Neuronal stem cell (in vitro differentiated cells): ENCODE measurements at regions not wholly inside any gene's neighbourhood (a gene's known extent, or its start where the extent isn't known, plus 50 kb on each side); places are given as distances from the start of the nearest gene placed in this dataset.
"Not testable (repeated sequence)": the region's sequence is repeated elsewhere in the genome, so short reads cannot be mapped to it uniquely, and the experiment has no call there.

Experiments
- DNase-seq: peaks from one replicate; pipeline ENCODE4 v3.0.0-alpha.2; 2013; ENCODE audit warnings: low spot score
- H2AFZ ChIP-seq: one replicate; pipeline ENCODE4 v1.6.1; 2013; ENCODE audit warnings: mild to moderate bottlenecking, low read length, inconsistent platforms
- H2AK5ac ChIP-seq: 2 replicates; pipeline ENCODE4 v1.6.1; 2013; ENCODE audit warnings: low read depth, mild to moderate bottlenecking, inconsistent platforms, low read length, moderate library complexity, mixed read lengths
- H2BK120ac ChIP-seq: 2 replicates; pipeline ENCODE4 v1.6.1; 2013; ENCODE audit warnings: low read depth, mild to moderate bottlenecking, inconsistent platforms, low read length, moderate library complexity, mixed read lengths
- H2BK12ac ChIP-seq: one replicate; pipeline ENCODE4 v1.6.1; 2013; ENCODE audit warnings: low read length, inconsistent platforms
- H2BK15ac ChIP-seq: 2 replicates; pipeline ENCODE4 v1.6.1; 2013; ENCODE audit warnings: mild to moderate bottlenecking, low read length, inconsistent platforms, mixed read lengths
- H2BK5ac ChIP-seq: one replicate; pipeline ENCODE4 v1.6.1; 2013; ENCODE audit warnings: inconsistent platforms, mild to moderate bottlenecking, low read length, moderate library complexity
- H3K14ac ChIP-seq: one replicate; pipeline ENCODE4 v1.6.1; 2013; ENCODE audit warnings: low read length, inconsistent platforms
- H3K18ac ChIP-seq: 2 replicates; pipeline ENCODE4 v1.6.1; 2013; ENCODE audit warnings: low read length, inconsistent platforms
- H3K23ac ChIP-seq: 2 replicates; pipeline ENCODE4 v1.6.1; 2013; ENCODE audit warnings: low read depth, mild to moderate bottlenecking, mixed read lengths, low read length, inconsistent platforms; ENCODE audit not compliant: poor library complexity
- H3K27ac ChIP-seq: replicated peaks from 3 replicates; pipeline ENCODE4 v1.5.1; 2013; ENCODE audit warnings: low read length, inconsistent platforms
- H3K27me3 ChIP-seq, 3 experiments: 2 replicates each; pipeline ENCODE4 v1.6.1; 2013; ENCODE audit warnings: low read length in 3 of 3, mild to moderate bottlenecking in 2 of 3, inconsistent platforms in 1 of 3, low read depth in 1 of 3, mixed read lengths in 1 of 3, moderate library complexity in 1 of 3; ENCODE audit not compliant: control insufficient read depth in 3 of 3, insufficient read depth in 3 of 3
- H3K36me3 ChIP-seq, 2 donors: replicated peaks in 1 of 2; 2 replicates each; pipeline ENCODE4 v1.6.1; 2013; ENCODE audit warnings: low read length in 2 of 2; ENCODE audit not compliant: control insufficient read depth in 2 of 2, insufficient read depth in 2 of 2
- H3K4ac ChIP-seq: 2 replicates; pipeline ENCODE4 v1.6.1; 2013; ENCODE audit warnings: inconsistent platforms, mild to moderate bottlenecking, low read length, moderate library complexity
- H3K4me1 ChIP-seq, 2 donors: 1 replicate in 1 of 2; 2 replicates in 1 of 2; pipeline ENCODE4 v1.6.1; 2013; ENCODE audit warnings: low read length in 2 of 2, low read depth in 1 of 2; ENCODE audit not compliant: control insufficient read depth in 2 of 2, insufficient read depth in 1 of 2
- H3K4me2 ChIP-seq: one replicate; pipeline ENCODE4 v1.6.1; 2013; ENCODE audit warnings: mild to moderate bottlenecking, low read length, inconsistent platforms; ENCODE audit not compliant: insufficient read depth, poor library complexity, severe bottlenecking
- H3K4me3 ChIP-seq, 2 donors: 2 replicates each; pipeline ENCODE4 v1.5.1; 2013; ENCODE audit warnings: low read length in 2 of 2, mild to moderate bottlenecking in 2 of 2, inconsistent platforms in 1 of 2, moderate library complexity in 1 of 2
- H3K79me1 ChIP-seq: one replicate; pipeline ENCODE4 v1.6.1; 2013; ENCODE audit warnings: low read depth, mild to moderate bottlenecking, inconsistent platforms, low read length, moderate library complexity
- H3K9ac ChIP-seq: one replicate; pipeline ENCODE4 v1.6.1; 2013; ENCODE audit warnings: mild to moderate bottlenecking, low read depth, low read length, inconsistent platforms; ENCODE audit not compliant: poor library complexity
- H3K9me3 ChIP-seq, 2 donors: replicated peaks in 1 of 2; 2 replicates each; pipeline versions ENCODE3 to v1.6.1; 2013; ENCODE audit warnings: low read length in 2 of 2, mild to moderate bottlenecking in 2 of 2, inconsistent platforms in 1 of 2, low read depth in 1 of 2, mixed read lengths in 1 of 2, moderate library complexity in 1 of 2; ENCODE audit not compliant: control insufficient read depth in 2 of 2, insufficient read depth in 1 of 2
- H4K8ac ChIP-seq: one replicate; pipeline ENCODE4 v1.6.1; 2013; ENCODE audit warnings: low read depth, mild to moderate bottlenecking, inconsistent platforms, low read length, moderate library complexity
- H4K91ac ChIP-seq: one replicate; pipeline ENCODE4 v1.6.1; 2013; ENCODE audit warnings: low read length, low read depth, mild to moderate bottlenecking, inconsistent platforms; ENCODE audit not compliant: poor library complexity
- WGBS, 2 donors: extraction: QIAGEN DNeasy Blood & Tissue Kit; methylation state at CpG; one replicate each; pipeline ENCODE4 v1.1.7; 2013; ENCODE audit warnings: missing lambda C conversion rate in 2 of 2, mixed read lengths in 1 of 2; ENCODE audit not compliant: insufficient read length in 2 of 2, insufficient replicate concordance in 1 of 2; ENCODE audit errors: extremely low coverage in 2 of 2; 5-methylcytosine and 5-hydroxymethylcytosine counted together

GRCh38 chr5:27103486-27103885 lies 65.1 kb upstream of the CDH9 start:
- DNase-seq, result no peak
- H2BK120ac ChIP-seq, result no peak overlapping the region
- no peak overlapping the region for H3K4me3 ChIP-seq
- no peak overlapping the region for H2AK5ac ChIP-seq
- H2AFZ ChIP-seq, result no peak overlapping the region
- H4K91ac ChIP-seq, result no peak overlapping the region
- peaks cover 0 to 6% of the 10 kb centered on the region in 2 donors for H3K9me3 ChIP-seq
- no peak overlapping the region for H4K8ac ChIP-seq
- H3K18ac ChIP-seq, result no peak overlapping the region
- WGBS, 2 donors, result no CpG with 5 or more reads among the region's 2 CpGs
- H3K9ac ChIP-seq, result no peak overlapping the region
- H3K4me2 ChIP-seq, result no peak overlapping the region
- no peaks in the 10 kb centered on the region for H3K36me3 ChIP-seq
- H3K4ac ChIP-seq, result no peak overlapping the region
- no peak overlapping the region for H3K14ac ChIP-seq
- no peak overlapping the region for H3K27ac ChIP-seq
- H3K23ac ChIP-seq, result no peak overlapping the region
- H3K27me3 ChIP-seq, result no peaks in the 10 kb centered on the region
- H2BK15ac ChIP-seq, result no peak overlapping the region
- H3K4me1 ChIP-seq, result peaks cover 0 to 6% of the 10 kb centered on the region in 2 donors
- H3K79me1 ChIP-seq, result no peaks in the 10 kb centered on the region
- H2BK5ac ChIP-seq, result no peak overlapping the region
- no peak overlapping the region for H2BK12ac ChIP-seq

GRCh38 chr5:27095761-27096160 lies 57.4 kb upstream of the CDH9 start:
- not testable (repeated sequence) for H3K14ac ChIP-seq, H3K36me3 ChIP-seq, H3K4me1 ChIP-seq, H3K79me1 ChIP-seq, H3K4me3 ChIP-seq, H4K91ac ChIP-seq, H3K9me3 ChIP-seq, H3K27ac ChIP-seq, H2BK120ac ChIP-seq, DNase-seq, H2BK12ac ChIP-seq, H3K4me2 ChIP-seq, H3K4ac ChIP-seq, H3K27me3 ChIP-seq, H3K9ac ChIP-seq, H2AK5ac ChIP-seq, H4K8ac ChIP-seq, H2AFZ ChIP-seq, H3K18ac ChIP-seq, H2BK5ac ChIP-seq, H3K23ac ChIP-seq, H2BK15ac ChIP-seq
- no CpG with 5 or more reads among the region's 16 CpGs for WGBS, 2 donors

- Histone ChIP-seq H3K4ac (no peak overlapping the region), H2BK12ac (no peak overlapping the region), H3K4me2 (no peak overlapping the region), H2AK5ac (no peak overlapping the region), H3K27ac (no peak overlapping the region), H3K4me1 (no peaks in the 10 kb centered on the region), H2AFZ (no peak overlapping the region), H3K18ac (no peak overlapping the region), H4K8ac (no peak overlapping the region), H3K27me3 (no peaks in the 10 kb centered on the region), H3K36me3 (no peaks in the 10 kb centered on the region), H3K23ac (no peak overlapping the region), H4K91ac (no peak overlapping the region), H3K9me3 (no peaks in the 10 kb centered on the region), H3K79me1 (no peaks in the 10 kb centered on the region), H2BK15ac (no peak overlapping the region), H2BK5ac (no peak overlapping the region), H2BK120ac (no peak overlapping the region), H3K14ac (no peak overlapping the region), H3K9ac (no peak overlapping the region), H3K4me3 (no peak overlapping the region)
- no CpG with 5 or more reads among the region's 2 CpGs for WGBS, 2 donors
- DNase-seq, result no peak
Measured at GRCh38 chr5:27093279-27093678, 54.9 kb upstream of the CDH9 start.

- no peak overlapping the region for H2BK15ac ChIP-seq
- no peak overlapping the region for H3K27ac ChIP-seq
- no peak overlapping the region for H4K8ac ChIP-seq
- H2AK5ac ChIP-seq, result no peak overlapping the region
- no peak overlapping the region for H3K18ac ChIP-seq
- no peak overlapping the region for H4K91ac ChIP-seq
- no peak overlapping the region for H3K4me2 ChIP-seq
- no CpG with 5 or more reads among the region's 1 CpG for WGBS, 2 donors
- H3K27me3 ChIP-seq, result no peaks in the 10 kb centered on the region
- H2BK5ac ChIP-seq, result no peak overlapping the region
- peaks cover 0 to 13% of the 10 kb centered on the region in 2 donors for H3K4me1 ChIP-seq
- H3K9ac ChIP-seq, result no peak overlapping the region
- H3K4ac ChIP-seq, result no peak overlapping the region
- no peak overlapping the region for H3K14ac ChIP-seq
- H3K4me3 ChIP-seq, result no peak overlapping the region
- H2BK120ac ChIP-seq, result no peak overlapping the region
- no peak overlapping the region for H3K23ac ChIP-seq
- H3K36me3 ChIP-seq, result no peaks in the 10 kb centered on the region
- no peaks in the 10 kb centered on the region for H3K9me3 ChIP-seq
- no peak overlapping the region for H2BK12ac ChIP-seq
- no peak for DNase-seq
- H2AFZ ChIP-seq, result no peak overlapping the region
- H3K79me1 ChIP-seq, result no peaks in the 10 kb centered on the region
Measured at GRCh38 chr5:27091858-27092257, 53.5 kb upstream of the CDH9 start.
